ENCODE measurements at regions not wholly inside any gene's neighbourhood (a gene's known extent, or its start where the extent isn't known, plus 50 kb on each side); places are given as distances from the start of the nearest gene placed in this dataset.
A peak's percentile ranks its signal among the peaks of the same experiment; 100 is the strongest.
"Not testable (repeated sequence)": the region's sequence is repeated elsewhere in the genome, so short reads cannot be mapped to it uniquely, and the experiment has no call there.

GRCh38 chr2:208793434-208793833 is 386.8 kb downstream of the PTH2R start:
- Histone ChIP-seq H3K4me1 (no peaks in the 10 kb centered on the region), H3K4me3 (no peak overlapping the region), H3K27ac (no peak overlapping the region), H3K36me3 (no peaks in the 10 kb centered on the region), H3K9me3 (no peaks in the 10 kb centered on the region), H3K27me3 (no peaks in the 10 kb centered on the region)
- intact Hi-C loops (cut with DNase I), result no loop called here
- DNase-seq (no peak), ATAC-seq (no peak)
- TF ChIP-seq, protein P1, sequence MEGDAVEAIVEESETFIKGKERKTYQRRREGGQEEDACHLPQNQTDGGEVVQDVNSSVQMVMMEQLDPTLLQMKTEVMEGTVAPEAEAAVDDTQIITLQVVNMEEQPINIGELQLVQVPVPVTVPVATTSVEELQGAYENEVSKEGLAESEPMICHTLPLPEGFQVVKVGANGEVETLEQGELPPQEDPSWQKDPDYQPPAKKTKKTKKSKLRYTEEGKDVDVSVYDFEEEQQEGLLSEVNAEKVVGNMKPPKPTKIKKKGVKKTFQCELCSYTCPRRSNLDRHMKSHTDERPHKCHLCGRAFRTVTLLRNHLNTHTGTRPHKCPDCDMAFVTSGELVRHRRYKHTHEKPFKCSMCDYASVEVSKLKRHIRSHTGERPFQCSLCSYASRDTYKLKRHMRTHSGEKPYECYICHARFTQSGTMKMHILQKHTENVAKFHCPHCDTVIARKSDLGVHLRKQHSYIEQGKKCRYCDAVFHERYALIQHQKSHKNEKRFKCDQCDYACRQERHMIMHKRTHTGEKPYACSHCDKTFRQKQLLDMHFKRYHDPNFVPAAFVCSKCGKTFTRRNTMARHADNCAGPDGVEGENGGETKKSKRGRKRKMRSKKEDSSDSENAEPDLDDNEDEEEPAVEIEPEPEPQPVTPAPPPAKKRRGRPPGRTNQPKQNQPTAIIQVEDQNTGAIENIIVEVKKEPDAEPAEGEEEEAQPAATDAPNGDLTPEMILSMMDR (IDR thresholded peaks at IDR 0.05), result no peak

- Histone ChIP-seq H3K27ac (no peak overlapping the region), H3K36me3 (no peaks in the 10 kb centered on the region), H3K4me1 (no peaks in the 10 kb centered on the region), H3K4me3 (no peak overlapping the region), H3K9me3 (no peaks in the 10 kb centered on the region), H3K27me3 (no peaks in the 10 kb centered on the region)
- TF ChIP-seq, protein P1 (IDR thresholded peaks at IDR 0.05), result no peak
- DNase-seq, result peak in 1 of 4 donors; percentile 15
- intact Hi-C loops (cut with DNase I), result no loop called here
- ATAC-seq, result peak; percentile 82
Observed at GRCh38 chr2:208794288-208794975, 387.8 kb downstream of the PTH2R start.

- Histone ChIP-seq H3K4me3 (no peak overlapping the region), H3K36me3 (no peaks in the 10 kb centered on the region), H3K4me1 (no peaks in the 10 kb centered on the region), H3K9me3 (no peaks in the 10 kb centered on the region), H3K27ac (no peak overlapping the region), H3K27me3 (no peaks in the 10 kb centered on the region)
- intact Hi-C loops (cut with DNase I), result no loop called here
- no peak for ATAC-seq
- no peak for DNase-seq
- TF ChIP-seq, protein P1 (IDR thresholded peaks at IDR 0.05), result no peak
Observed at GRCh38 chr2:208798698-208799097, 392.1 kb downstream of the PTH2R start.

DNA sequence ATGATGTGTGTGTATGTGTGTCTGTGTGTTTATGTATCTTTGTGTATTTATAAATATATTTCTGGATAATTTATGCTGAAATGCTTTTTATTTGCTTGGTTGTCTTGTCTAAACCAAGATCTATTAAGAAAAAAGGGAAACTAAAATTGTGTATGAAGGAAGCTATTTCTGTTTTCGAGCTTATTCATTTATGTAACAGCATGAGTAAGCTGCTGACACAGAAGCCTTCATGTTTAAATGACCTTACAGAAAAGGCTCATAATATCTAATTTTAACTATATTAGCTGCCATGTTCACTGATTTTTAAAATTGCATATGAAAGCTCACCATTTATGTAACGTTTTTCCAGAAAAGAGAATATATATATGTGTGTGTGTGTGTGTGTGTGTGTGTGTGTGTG is 392.8 kb downstream of the PTH2R start:
- Histone ChIP-seq H3K4me1 (no peaks in the 10 kb centered on the region), H3K27ac (no peak overlapping the region), H3K9me3 (no peaks in the 10 kb centered on the region), H3K4me3 (no peak overlapping the region), H3K27me3 (no peaks in the 10 kb centered on the region), H3K36me3 (no peaks in the 10 kb centered on the region)
- ATAC-seq, result no peak
- TF ChIP-seq, protein P1 (IDR thresholded peaks at IDR 0.05), result no peak
- DNase-seq, result no peak
- intact Hi-C loops (cut with DNase I), result no loop called here

GRCh38 chr2:208800887-208801286 is 394.3 kb downstream of the PTH2R start:
- intact Hi-C loops (cut with DNase I), result not testable (repeated sequence)

GRCh38 chr2:208807756-208808155 is 401.2 kb downstream of the PTH2R start:
- TF ChIP-seq, protein P1 (IDR thresholded peaks at IDR 0.05), result no peak
- intact Hi-C loops (cut with DNase I), result no loop called here
- DNase-seq, result no peak
- no peak for ATAC-seq
- Histone ChIP-seq H3K27me3 (no peaks in the 10 kb centered on the region), H3K36me3 (no peaks in the 10 kb centered on the region), H3K27ac (no peak overlapping the region), H3K4me1 (no peaks in the 10 kb centered on the region), H3K9me3 (no peaks in the 10 kb centered on the region), H3K4me3 (no peak overlapping the region)

More at GRCh38 chr2:208800887-208801286, 394.3 kb downstream of the PTH2R start:
- H3K36me3 ChIP-seq, H3K9me3 ChIP-seq, H3K4me1 ChIP-seq, H3K27ac ChIP-seq, ATAC-seq, H3K4me3 ChIP-seq, H3K27me3 ChIP-seq: not testable (repeated sequence)
- peak in 1 of 4 donors; percentile 32 for DNase-seq

GRCh38 chr2:208811885-208812284 is 405.3 kb downstream of the PTH2R start:
- intact Hi-C loops (cut with DNase I), result not testable (repeated sequence)

More at GRCh38 chr2:208811885-208812284, 405.3 kb downstream of the PTH2R start:
- H3K27ac ChIP-seq, H3K9me3 ChIP-seq, DNase-seq, H3K27me3 ChIP-seq, ATAC-seq, H3K36me3 ChIP-seq, H3K4me1 ChIP-seq, H3K4me3 ChIP-seq: not testable (repeated sequence)
